GM13976 (cell line): ENCODE measurements at regions not wholly inside any gene's neighbourhood (a gene's known extent, or its start where the extent isn't known, plus 50 kb on each side); places are given as distances from the start of the nearest gene placed in this dataset.

Experiments used
- DNase-seq: peaks from one replicate; pipeline ENCODE4 v3.0.0; 2012; ENCODE audit warnings: low spot score
- in situ Hi-C: fragments of 300-500 bp; cut with MboI; formaldehyde crosslinking; loops from one replicate; pipeline ENCODE4 v1.12.0; 2022; ENCODE audit warnings: low sequenced_read_pairs, mixed read lengths, inconsistent platforms; ENCODE audit not compliant: unreplicated experiment
- TF ChIP-seq, protein P1 (sequence below): IDR thresholded peaks from 2 replicates; pipeline ENCODE4 v1.5.1; 2012; ENCODE audit warnings: borderline replicate concordance, mild to moderate bottlenecking; ENCODE audit not compliant: insufficient read depth; ENCODE audit errors: extremely low read depth, missing control alignments, control extremely low read depth

DNA sequence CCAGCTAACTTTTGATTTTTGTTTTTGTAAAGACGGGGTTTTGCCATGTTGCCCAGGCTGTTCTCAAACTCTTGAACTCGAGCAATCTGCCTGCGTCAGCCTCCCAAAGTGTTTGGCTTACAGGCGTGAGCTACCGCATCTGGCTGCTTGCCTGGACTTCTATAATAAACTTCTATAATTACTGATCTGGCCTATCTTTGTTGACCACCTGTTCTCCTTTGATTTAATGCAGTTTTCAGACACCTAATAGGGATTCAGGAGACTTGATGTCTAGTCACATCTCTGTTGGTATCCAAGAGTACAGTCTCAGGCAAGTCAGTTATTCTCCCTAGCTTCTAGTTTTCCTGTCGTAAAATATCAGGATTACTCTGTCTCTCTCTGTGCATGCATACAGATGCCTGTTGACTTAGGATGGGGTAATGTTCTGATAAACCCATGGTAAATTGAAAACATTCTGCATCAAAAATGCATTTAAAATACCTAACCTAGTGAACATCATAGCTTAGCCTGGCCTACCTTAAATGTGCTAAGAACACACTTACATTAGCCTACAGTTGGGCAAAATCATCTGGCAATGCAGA is 51.5 kb upstream of the NR3C1 start:
- TF ChIP-seq, protein P1, sequence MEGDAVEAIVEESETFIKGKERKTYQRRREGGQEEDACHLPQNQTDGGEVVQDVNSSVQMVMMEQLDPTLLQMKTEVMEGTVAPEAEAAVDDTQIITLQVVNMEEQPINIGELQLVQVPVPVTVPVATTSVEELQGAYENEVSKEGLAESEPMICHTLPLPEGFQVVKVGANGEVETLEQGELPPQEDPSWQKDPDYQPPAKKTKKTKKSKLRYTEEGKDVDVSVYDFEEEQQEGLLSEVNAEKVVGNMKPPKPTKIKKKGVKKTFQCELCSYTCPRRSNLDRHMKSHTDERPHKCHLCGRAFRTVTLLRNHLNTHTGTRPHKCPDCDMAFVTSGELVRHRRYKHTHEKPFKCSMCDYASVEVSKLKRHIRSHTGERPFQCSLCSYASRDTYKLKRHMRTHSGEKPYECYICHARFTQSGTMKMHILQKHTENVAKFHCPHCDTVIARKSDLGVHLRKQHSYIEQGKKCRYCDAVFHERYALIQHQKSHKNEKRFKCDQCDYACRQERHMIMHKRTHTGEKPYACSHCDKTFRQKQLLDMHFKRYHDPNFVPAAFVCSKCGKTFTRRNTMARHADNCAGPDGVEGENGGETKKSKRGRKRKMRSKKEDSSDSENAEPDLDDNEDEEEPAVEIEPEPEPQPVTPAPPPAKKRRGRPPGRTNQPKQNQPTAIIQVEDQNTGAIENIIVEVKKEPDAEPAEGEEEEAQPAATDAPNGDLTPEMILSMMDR: no peak
- in situ Hi-C loops: no loop called here
- DNase-seq: no peak

DNA sequence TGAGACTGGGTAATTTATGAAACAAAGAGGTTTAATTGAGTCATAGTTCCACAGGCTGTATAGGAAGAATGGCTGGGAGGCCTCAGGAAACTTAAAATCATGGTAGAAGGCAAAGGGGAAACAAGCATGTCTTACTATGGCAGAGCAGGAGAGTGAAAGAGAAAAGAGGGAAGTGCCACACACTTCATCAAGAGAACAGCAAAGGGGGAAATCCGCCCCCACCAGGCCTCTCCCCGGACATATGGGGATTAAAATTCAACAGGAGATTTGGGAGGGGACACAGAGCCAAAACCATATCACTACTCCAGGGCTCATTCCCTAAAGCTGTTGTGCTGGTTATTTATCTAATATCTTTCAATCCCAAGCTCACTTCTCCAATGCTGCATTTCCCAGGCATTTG is 50.2 kb upstream of the NR3C1 start:
- TF ChIP-seq, protein P1: no peak
- in situ Hi-C loops: no loop called here
- no peak for DNase-seq
